SW 1271 (cell line): ENCODE measurements at regions not wholly inside any gene's neighbourhood (a gene's known extent, or its start where the extent isn't known, plus 50 kb on each side); places are given as distances from the start of the nearest gene placed in this dataset.
"Not testable (repeated sequence)": the region's sequence is repeated elsewhere in the genome, so short reads cannot be mapped to it uniquely, and the experiment has no call there.

Source experiments
- DNase-seq, 2 experiments: peaks; one replicate each; lab custom pipeline; 2025; lab: John Stamatoyannopoulos, UW

- not testable (repeated sequence) for DNase-seq
These were observed 86.7 kb upstream of the CDC42EP3 start for GRCh38 chr2:37758141-37758601.

- DNase-seq = not testable (repeated sequence)
These were observed 88.5 kb upstream of the CDC42EP3 start for GRCh38 chr2:37759989-37760388.

DNA sequence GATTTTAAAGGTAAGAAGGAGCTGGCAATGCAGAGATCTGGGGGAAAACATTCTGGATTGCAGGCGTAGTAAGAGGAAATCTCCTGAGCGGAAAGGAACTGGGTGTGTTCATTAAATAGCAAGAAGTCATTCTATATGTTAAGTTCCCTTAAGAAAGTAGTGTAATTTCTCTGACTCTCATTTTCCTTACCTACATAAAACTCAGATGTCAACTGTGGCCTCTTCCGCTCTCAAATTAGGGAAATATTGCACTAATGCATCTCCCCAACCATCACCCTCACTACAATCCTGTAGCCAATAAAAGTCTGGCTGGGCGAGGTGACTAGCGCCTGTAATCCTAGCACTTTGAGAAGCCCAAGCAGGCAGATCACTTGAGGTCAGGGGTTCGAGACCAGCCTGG is 89.0 kb upstream of the CDC42EP3 start:
- no peak for DNase-seq

GRCh38 chr2:37762281-37762680 is 90.8 kb upstream of the CDC42EP3 start:
- not testable (repeated sequence) for DNase-seq

- DNase-seq = no peak
These were observed 93.3 kb upstream of the CDC42EP3 start for GRCh38 chr2:37764739-37765138.

GRCh38 chr2:37766106-37766505 is 94.7 kb upstream of the CDC42EP3 start:
- no peak for DNase-seq

DNA sequence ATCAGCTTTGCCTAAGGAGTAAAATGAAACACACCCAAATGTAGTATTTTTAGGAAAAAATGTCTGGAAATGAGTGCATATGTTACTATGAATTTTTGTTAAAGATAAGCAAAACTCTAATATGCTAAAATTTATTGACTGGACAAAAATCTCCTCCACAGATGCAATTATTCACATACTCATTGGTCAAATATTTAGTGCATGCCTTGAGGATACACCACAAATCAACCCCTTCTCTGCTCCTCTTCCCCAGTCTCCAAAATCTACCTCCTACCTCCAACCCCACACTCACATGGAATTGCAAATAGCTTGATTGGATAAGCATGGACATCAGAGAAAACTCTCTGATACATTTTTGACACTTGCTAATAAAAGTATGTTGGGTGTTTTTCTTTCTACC is 95.6 kb upstream of the CDC42EP3 start:
- no peak for DNase-seq

- DNase-seq = peak; percentile 38 to 86
These were observed 96.8 kb upstream of the CDC42EP3 start for GRCh38 chr2:37767959-37768925.

DNA sequence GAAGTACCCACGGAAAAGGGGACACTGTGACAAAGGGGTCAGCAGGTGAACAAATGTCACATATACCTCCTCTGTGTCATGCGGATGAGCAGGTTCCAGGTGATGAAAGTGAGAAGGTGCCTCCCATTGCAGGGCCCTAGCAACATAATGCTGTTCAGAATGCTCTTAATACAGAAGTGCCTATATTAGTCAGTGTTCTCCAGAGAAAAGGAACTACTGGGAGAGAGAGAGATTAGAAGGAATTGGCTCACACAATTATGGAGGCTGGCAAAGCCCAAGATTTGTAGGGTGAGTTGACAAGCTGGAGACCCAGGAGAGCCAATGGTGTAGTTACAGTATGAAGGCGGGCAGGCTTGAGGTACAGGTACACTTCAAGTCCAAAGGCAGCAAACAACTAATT is 98.1 kb upstream of the CDC42EP3 start:
- DNase-seq = no peak

- no peak for DNase-seq
These were observed 99.4 kb upstream of the CDC42EP3 start for GRCh38 chr2:37770797-37771196.

- DNase-seq = no peak
These were observed 100.2 kb upstream of the CDC42EP3 start for GRCh38 chr2:37771600-37772088.

GRCh38 chr2:37773371-37774130 is 102.1 kb upstream of the CDC42EP3 start:
- DNase-seq = no peak

GRCh38 chr2:37774171-37774944 is 102.9 kb upstream of the CDC42EP3 start:
- not testable (repeated sequence) for DNase-seq

DNA sequence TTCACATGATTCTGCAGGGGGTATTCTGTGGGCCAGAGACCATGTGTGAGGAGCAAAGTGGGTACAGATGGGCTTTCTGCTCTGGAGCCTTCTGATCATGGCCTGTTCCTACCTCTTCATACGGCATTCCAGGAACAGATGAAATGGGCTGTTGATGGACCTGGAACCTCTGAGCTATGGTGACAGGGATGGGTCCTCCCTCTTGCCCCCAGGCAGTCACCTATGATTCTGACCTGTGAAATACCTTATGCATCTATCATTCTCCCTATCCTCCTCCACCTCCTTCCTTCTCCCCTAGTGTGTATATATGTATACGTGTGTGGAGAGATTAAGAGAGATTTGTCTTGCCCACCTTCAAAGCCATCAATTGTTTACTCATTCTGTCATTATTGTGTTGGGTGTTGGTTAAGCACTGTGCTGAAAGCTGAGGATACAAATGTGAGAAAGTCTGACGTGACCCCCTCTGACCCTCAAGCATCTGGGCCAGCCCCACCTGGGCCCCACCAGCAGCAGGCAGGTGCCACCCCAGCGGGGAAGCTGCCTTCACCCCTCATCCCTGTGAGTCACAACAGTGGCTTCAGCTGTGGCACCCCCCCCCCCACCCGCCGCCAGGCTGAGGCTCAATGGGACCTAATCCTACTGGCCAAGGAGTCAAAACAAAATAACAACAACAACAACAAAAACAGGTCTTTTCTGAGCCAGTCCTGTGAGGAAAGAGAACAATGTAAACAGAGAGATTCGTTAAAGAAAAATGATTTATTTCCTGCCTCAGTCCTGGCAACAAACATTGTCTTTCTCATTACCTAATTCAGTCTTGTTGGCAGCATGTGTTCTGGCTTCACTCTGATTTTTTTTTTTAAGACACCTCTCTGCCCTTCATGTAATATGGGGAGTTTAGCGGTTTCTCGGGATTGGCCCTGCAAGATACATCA is 103.8 kb upstream of the CDC42EP3 start:
- DNase-seq = no peak

- peak in 1 of 2 experiments; percentile 33 for DNase-seq
These were observed 104.4 kb upstream of the CDC42EP3 start for GRCh38 chr2:37775908-37776250.

- DNase-seq = peak; percentile 88 to 93
These were observed 105.0 kb upstream of the CDC42EP3 start for GRCh38 chr2:37776487-37776886.

DNA sequence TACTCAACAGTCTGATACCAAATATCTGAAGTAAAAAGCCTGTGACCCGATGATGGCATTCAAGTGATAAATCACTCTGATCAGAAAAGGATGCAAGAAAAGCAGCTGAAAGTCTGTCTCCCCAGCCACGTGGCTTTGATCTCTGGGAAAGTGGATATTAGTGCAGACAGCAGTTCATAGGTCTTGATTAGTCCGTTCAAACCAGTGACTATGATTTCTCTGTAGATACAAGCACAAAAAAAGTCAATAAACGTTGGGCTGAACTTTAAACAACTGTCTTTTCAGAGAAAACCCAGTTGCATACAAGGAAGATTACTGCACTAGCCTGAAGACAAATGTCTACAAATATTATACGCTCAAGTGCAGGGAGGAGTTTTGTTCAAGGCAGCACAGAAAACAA is 107.7 kb upstream of the CDC42EP3 start:
- no peak for DNase-seq

DNA sequence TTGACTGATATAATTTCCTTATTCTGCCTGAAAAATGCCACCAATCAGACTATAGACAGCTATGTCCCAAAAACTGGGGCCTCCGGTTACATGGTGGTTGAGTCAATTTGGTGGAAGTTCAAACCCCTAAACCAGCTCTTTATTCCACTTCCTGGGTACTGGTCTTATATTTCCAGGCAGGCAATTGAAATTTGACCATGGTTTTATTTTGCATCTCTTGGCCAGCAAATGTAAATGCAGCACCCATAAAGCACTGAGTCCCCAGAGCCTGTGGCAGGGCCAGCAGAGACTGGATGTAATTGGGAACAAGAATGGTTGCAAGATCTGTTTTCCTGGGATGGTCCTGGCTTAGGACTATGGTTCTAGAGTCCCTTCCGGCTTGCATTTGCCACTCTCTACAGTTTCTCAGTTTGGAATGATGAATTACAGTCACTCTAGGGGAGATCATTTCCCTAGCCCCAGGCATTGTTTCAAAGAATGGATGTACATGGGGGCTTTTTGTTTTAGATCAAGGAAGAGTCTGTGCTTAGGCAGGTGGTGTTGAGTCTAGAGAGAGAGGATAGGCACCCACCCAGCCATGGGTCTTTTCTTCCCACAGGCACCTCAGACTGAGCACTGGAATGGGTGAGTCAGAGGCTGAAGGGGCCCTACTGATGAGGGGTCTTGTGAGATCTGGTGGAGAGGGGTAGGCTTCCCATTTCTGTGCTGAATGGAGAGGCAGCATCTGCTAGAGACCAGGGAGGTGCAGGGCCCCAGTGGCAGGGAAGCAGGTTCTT is 108.4 kb upstream of the CDC42EP3 start:
- DNase-seq = no peak

GRCh38 chr2:37780387-37780676 is 108.9 kb upstream of the CDC42EP3 start:
- DNase-seq = no peak

- peak in 1 of 2 experiments; percentile 84 for DNase-seq
These were observed 109.6 kb upstream of the CDC42EP3 start for GRCh38 chr2:37781028-37781427.
